Stimulated activated CD4-positive, alpha-beta T cell treated with anti-CD3 and anti-CD28 coated beads, TNF-alpha, amount 100 ng/mL, for 48 hours (primary cell): ENCODE measurements at regions not wholly inside any gene's neighbourhood (a gene's known extent, or its start where the extent isn't known, plus 50 kb on each side); places are given as distances from the start of the nearest gene placed in this dataset.
"Not testable (repeated sequence)": the region's sequence is repeated elsewhere in the genome, so short reads cannot be mapped to it uniquely, and the experiment has no call there.

Source experiments
- DNase-seq, 3 donors: peaks; one replicate each; pipeline ENCODE4 v3.0.0-alpha.2; 2020; ENCODE audit warnings: low read depth in 3 of 3

DNA sequence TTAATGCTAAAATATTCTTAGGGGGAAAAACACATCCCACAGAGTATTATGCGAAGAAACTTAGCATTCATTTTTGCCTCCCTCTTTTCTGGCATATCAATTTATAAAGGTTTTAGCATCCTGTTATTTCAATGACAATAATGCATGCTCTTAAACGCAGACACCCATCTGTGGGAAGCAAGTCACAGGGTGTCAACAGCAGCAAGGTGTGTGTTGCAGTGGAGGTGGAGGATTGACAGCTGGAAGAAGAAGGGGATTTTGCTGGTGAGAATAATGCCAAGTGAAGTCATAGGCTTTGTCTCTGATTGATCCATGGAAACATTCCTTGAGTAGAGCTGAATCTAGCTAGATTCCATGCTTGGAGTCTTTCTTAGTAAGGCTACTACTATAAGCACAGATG is 498.1 kb downstream of the NPIPA7 start:
- DNase-seq = no peak

DNA sequence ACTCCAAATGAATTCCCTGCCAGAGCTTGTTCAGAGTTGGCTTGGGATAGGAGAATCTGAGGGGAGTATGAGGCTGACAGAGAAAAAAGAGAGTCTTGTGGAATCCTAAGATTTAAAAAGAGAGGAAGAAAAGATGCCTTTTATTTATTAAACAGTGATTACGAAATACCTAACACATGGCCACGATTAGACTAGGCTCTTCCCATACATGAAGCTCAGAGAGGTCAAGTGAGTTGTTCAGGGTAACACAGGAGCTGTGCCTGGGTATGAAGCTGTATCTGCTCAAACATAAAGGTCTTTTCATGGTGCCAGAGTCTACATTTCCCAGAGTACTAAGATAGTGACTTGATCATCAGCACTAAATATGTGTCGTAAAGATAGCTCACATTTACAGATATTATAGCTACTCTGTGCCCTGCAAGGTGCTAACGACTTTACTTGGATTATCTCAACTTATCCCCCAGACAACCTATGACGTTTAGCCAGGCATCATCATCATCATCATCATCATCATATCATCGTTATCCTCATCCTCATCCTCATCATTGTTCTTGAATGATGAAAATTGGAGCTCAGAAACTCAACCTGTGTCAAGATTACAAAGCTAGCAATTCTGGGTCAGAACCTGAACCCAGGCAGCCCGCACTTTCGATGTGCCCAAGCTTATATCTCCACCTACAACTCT is 500.8 kb downstream of the NPIPA7 start:
- no peak for DNase-seq

DNA sequence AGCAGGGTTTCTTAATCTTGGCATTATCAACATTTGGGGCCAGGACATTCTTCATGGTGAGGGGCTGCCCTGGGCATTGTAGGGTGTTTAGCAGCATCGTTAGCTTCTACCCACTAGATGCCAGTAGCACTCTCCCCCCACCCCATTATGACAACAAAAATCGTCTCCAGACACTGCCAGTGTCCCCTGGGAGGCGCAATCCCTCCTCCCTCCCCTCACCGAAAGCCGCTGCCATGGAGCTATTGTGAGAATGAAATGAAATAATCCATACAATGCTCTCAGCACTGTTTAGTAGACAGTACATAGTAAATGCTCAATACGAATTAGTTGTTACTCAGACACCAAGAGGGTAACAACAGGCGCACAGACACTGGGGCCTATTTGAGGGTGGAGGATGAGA is 502.9 kb downstream of the NPIPA7 start:
- DNase-seq = no peak

DNA sequence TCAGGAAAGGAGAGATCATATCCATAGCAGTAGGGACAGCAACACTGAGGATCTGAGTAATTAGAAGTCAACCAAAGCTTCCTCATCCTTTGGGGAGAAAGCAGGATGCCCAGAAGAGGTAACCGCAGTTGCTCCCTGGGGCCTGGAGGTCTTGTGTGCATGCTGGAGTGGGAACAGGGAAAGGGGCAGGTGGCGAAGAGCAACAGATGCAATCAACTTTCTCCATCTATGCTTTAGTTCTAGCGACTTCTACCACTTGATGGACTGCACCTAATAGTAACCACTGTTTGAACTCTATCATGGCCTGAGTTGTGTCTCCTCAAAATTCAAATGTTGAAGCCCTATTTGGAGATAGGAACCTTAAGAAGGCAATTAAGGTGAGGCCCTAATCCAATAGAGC is 503.8 kb downstream of the NPIPA7 start:
- DNase-seq = no peak

DNA sequence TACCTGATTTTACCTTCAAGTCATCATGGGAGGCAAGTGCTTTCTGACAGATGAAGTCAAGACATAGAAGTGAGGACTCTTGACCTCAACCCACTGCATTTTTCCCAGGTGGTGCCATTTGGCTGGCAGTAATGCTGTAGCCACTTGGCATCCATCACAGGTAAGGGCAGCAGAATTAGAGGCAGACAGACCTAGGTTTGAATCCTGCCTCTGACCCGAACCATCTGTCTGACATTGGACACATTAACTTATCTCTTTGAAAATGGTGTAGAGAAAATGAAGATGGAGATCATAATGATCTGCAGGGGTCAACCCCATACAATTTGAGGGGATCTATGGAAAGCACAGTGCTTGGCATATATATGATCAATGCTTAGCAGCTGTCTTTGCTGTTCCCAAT is 505.5 kb downstream of the NPIPA7 start:
- DNase-seq = no peak

DNA sequence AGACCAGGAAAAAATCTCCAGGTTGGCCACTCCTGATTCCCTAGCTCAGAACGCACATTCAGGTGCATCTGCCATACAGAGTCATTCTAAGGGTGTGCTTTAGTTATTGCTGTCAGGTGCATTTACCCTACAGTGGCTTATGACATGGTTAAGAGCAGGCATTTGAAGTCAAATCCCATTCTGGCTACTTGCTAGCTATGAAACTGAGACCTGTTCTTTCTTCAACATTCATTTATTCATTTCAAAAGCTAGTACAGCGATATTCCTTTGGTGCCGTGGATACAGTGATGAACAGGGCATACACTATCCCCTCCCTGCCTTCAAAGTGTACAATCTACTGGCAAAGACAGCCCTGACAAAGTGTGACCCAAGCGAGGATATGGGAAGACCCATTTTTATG is 508.3 kb downstream of the NPIPA7 start:
- DNase-seq = no peak

DNA sequence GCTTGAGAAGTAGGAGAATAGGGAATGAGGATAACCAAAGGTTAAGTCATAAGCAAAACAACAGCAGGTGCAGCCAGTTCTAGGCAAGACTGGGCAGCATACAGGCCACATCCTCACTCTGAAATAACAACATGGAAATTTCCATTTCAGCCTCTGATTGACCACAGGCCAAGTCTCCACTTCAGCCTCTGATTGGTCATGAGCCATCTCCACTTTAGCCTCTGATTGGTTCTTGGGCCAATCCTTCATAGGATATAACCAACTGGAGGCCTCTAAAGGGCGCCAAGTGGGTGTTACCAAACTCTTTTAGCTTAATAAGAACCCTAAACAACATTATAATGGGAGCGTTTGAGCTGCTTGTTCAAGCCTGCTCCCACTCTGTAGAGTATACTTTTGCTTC is 512.0 kb downstream of the NPIPA7 start:
- no peak for DNase-seq

DNA sequence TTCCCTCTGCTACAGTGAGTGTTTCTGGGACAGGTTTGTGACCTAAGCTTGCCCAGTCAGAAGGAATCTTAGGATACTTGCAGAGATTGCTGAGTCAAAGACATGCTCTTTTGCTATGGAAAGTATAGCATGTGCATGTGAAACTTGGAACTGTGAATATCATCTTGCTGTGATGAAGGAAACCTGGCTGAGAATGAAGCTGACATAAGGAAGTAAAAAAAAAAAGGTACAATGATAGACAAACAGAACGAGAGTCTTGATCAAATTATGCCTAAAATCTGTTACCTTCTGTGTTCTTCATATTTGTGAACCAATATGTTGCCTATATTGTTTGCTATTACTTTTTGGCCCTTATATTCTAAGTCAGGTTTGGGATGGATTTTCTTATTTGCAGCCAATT is 525.7 kb downstream of the NPIPA7 start:
- DNase-seq = no peak

DNA sequence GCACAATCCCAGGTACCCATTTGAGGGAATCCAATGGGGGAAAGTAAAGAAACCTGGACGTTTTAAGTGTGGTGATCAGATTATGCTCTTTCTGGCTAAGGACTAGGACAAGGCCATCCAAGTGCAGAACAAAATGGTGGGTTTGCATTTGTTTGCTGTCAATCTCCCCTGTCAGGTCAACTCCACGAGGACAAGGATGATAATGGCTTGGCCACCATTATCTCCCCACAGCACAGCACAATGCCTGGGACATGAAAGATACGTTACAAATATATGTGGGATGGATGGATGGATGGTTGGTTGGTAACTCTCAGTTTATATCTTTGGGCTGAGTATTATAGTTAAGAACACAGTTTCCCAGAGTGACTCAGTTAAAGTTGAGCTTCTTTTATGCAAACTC is 526.9 kb downstream of the NPIPA7 start:
- DNase-seq = no peak

DNA sequence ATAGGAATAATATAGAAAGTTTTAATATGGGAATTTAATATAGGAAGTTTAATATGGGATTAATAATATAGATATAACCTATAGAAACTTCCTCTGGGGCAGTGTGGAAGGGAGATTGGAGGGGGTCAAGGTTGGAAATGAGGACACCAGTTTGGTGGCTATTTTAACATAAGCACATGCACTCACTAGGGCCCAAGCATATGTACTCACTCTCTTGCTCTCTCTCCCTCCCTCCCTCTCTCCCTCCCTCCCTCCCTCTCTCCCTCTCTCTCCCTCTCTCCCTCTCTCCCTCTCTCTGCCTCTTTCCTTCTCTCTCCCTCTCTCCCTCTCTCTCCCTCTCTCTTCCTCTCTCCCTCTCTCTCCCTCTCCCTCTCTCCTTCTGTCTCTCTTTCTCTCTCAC is 528.1 kb downstream of the NPIPA7 start:
- DNase-seq = no peak

DNA sequence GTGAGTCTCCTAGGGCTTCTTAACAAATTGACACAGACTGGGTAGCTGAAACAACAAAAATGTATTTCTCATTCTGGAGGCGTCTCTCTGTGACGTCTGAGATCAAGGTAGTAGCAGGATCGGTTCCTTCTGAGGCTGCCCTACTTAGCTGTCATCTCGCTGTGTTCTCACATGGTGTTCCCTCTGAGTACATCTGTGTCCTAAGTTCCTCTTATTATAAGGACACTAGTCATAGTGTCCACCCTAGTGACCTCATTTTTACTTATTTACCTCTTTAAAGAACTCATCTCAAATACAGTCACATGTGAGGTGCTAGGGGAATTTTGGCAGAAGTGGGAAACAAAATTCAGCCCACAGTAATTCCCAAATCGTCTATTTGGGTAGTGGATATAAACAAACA is 529.1 kb downstream of the NPIPA7 start:
- no peak for DNase-seq

DNA sequence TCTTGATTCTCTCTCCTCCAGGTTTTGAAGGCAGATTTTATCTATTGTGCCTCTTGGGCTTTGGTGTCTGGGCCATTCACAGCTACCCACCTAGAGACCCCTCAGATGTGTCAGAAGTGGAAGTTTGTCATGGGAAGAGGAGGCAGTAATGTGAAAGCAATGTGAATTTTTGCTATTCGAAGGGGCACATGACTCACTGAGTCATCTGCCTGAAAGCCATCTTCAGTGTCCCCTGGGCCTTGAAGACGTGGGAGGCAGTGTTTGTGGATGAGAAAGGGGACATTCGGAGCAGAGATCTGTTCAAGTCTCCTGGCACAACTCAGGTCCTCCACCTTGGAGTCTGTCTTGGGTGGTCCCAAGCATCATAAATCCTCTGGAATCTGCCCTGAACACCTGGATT is 530.2 kb downstream of the NPIPA7 start:
- no peak for DNase-seq

DNA sequence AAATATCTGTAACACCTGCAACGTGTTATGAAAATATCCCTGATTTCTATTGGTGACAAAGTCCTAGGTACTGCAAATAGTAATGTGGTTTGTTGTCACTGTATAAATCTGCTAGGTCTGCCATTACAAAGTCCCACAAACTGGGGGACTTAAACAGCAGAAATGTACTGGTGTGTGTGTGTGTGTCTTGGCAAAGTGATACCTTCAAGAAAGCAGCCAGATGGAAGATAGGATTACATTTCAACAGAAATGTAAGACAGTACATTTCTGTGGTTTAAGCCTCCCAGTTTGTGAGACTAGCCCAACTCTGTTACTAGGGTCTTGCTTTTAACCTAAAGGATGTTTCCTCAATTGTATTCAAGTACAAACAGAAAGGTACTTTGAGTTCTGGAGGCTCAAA is 531.7 kb downstream of the NPIPA7 start:
- no peak for DNase-seq

DNA sequence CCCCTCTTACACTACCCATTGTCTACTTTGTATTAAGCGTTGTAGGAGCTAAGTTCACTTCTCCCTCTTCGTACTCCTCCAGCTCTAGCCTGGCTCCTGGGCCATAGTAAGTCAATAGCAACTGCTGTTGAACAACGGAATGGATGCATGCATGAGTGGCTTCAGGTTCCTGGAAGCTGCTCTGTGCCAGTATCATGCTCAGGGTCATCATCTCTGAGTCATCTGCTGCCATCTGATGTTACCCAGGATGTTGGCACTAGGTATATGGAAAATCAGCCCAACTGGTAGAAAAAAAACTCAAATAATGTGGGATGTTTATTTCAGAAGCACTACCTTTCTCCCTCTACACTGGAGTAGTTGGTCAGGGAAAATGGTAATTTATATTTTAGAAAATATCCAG is 536.8 kb downstream of the NPIPA7 start:
- no peak for DNase-seq

DNA sequence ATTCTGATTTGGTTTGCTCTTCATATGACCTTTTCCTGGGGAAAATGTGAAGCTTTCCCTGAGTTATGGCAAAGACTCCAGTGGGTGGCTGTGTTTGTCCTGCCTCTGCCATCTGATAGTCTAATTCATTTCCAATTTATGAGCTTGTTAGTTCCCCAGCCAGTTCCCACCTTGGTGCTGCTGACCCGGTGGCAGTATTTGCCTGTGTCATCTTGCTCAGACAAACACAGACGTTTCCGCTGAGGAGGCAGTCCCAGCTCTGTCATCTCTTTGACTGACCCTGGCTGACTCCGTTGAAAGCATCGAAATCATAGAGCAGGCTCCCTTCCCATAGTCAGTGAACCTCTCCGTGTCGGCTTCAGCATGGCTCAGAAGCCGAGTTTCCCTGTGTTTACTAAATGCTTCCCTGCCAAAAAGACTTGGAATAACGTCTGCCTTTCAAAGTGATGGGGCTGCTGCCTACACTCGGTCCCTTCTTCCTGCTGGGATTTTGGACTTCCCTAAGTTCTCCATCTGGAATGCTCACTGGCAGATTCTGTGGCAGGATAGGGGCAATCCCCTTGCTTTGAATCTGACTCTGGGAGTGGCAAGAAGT is 538.3 kb downstream of the NPIPA7 start:
- no peak for DNase-seq

DNA sequence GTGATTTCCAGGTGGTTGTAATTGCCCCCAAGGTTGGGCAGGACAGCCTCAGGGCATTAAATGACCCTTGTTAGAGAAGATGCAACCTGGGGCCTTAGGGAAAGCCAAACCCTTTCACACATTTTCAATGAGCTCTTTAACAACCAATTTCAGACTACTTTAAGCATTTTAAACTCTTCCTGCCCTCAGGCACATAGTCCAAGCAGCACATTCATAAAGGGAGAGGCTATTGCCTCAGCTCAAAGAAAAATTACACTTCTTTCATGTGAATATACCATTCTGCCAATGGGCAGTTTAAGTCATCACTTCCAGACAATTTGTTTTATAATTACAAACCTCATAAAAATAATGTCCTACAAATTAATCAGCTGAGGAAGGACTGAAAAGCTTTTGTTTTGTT is 544.5 kb downstream of the NPIPA7 start:
- DNase-seq = no peak

DNA sequence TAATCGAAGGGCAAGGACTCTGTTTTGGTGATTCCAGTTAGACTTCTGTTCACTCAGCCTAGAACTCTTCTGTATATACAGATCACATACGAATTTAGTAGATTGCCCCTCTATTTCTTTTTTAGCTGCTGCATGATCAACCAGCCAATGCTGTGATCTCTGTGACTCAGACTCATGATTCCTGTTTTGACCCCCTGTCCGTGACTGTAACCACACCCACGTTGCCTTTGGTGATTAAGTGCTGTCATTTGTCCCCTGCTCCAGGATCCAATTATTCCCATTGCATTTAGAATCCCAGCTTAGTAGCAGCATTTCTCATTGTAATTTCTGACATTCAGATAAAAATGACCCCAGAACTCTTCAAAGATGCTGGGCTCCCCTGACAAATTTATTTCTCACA is 545.7 kb downstream of the NPIPA7 start:
- no peak for DNase-seq

DNA sequence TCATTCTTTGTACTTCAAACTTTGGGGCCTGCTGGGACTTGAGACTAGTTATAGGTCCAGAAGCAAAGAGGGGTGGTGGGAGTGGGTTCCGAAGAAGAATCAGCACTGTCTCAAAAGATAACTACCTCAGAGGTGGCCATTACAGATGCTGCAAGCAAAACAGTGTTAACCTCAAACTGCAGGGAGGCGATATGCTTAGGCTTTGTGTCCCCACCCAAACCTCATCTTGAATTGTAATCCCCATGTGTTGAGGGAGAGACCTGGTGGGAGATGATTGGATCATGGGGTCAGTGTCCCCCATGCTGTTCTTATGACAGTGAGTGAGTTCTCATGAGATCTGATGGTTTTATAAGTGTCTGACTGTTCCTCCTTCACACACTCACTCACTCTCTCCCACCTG is 545.3 kb downstream of the XYLT1 start:
- DNase-seq = no peak

DNA sequence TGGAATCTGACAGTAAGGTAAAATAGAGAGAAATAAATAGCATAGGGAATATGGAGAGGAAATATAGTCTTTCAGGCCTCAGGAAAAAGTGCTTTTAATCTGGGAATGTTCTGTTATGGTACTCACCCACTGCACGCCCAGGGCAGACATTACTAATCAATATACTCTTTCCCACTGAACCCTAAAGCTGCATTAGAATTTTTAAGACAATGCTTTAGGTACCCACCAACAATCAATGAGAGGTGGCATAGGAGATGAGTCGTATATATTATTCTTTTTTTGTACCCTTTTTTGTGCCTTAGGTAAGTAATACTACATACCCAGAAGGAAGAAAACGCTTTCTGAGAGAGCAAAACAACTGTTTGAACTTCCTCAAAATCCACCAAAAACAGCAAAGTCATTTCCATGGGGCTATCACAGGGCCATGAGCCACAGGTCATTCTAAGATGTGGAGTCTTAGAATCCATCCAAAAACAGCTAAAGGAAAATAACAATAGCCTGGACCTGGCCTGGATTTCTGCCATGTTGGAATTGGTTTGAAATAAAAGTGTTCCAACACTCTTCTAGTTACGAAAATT is 542.1 kb downstream of the XYLT1 start:
- no peak for DNase-seq

DNA sequence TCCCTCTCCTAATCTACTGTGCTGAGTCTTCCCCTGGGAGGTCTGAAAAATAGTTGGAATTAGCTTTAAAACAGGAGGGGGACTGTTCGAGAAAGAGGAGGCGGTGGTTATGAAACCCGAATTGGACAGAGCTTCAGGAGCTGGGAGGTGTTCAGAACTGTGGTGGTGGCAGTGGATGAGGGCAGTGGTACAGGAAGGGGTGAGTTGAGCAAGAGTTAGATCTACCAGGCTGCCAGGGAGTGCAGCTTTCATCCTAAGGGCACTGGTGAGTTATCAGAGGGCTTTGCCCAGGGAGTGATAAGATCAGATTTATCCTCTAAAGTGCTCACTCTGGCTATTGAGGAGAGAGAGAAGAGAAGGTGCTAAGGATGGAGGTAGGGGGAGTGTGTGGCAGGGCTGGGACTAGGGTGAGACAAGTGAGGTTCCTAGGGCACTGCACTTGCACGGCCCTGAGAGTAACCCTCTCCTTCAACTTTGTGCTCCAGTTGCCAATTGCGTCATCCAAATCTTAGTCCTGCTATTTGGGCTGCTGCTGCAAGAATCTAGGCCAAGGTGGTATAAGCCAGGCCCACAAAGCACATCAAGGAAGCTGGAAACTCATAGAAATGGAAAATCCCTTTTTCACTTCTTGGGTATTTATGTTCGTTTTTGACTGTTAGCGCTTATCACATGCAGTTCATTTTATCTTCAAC is 540.3 kb downstream of the XYLT1 start:
- no peak for DNase-seq

DNA sequence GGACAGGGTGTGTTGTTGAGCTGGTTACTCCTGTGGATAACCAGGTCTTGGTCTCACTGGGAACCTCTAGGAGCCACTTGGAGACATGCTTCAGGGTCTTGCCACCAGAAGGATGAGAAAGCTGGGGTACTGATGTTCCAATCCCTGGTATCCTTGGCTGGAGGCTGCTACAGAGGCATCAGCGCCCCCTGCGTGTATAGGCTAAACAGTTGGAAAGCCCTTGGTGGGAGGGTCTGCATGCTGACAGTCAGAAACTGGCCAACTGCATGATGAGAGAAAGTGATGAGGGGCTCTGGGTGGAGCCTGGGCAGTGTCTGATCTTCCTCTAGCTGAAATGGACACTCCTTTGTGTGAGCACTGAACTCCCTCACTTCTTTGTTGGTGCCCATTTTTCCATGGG is 536.9 kb downstream of the XYLT1 start:
- no peak for DNase-seq

DNA sequence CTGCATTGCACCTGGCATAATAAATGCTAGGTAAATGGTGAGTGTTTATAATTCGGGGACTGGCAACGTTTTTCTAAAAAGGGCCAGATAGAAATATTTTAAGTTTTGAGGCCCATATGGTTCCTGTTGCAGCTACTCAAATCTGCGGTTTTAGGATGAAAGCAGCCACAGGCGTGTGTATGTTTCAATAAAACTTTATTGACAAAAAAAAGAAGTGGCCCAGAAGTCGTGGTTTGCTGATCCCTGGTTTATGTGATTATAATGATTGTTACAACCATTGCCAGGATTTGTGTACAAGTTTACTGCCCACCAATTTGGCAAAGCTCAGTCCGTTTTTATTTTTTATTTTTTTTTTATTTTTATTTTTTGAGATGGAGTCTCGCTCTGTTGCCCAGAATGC is 536.1 kb downstream of the XYLT1 start:
- DNase-seq = no peak

DNA sequence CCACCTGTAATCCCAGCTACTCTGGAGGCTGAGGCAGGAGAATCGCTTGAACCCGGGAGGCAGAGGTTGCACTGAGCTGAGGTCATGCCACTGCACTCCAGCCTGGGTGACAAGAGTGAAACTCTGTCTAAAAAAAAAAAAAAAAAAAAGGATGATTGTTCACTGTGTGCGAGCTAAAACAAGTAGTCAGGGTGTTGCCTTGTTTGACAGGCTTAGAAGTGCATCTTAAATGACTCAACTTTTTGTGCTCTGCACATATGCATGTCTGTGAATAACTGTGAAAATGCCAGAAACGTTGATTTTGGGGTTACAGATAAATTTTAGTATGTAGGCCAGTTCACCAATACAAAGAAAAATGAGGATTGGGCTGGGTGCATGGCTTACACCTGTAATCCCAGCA is 534.9 kb downstream of the XYLT1 start:
- DNase-seq = not testable (repeated sequence)
